ENCODE measurements at regions not wholly inside any gene's neighbourhood (a gene's known extent, or its start where the extent isn't known, plus 50 kb on each side); places are given as distances from the start of the nearest gene placed in this dataset.

DNA sequence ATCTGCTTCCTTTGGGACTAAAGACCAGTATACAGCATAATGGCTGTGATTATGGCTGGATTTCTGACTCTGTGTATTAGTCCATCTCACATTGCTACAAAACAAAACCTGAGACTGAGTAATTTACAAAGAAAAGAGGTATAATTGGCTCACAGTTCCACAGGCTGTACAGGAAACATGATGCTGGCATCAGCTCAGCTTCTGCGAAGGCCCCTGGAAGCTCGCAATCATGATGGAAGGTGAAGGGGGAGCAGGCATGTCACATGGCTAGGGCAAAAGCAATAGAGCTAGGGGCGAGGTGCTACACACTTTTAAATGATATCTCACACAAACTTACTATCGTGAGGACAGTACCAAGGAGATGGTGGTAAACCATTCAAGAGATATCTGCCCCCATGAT lies 68.0 kb upstream of the GADL1 start:
- TF ChIP-seq, protein P1, sequence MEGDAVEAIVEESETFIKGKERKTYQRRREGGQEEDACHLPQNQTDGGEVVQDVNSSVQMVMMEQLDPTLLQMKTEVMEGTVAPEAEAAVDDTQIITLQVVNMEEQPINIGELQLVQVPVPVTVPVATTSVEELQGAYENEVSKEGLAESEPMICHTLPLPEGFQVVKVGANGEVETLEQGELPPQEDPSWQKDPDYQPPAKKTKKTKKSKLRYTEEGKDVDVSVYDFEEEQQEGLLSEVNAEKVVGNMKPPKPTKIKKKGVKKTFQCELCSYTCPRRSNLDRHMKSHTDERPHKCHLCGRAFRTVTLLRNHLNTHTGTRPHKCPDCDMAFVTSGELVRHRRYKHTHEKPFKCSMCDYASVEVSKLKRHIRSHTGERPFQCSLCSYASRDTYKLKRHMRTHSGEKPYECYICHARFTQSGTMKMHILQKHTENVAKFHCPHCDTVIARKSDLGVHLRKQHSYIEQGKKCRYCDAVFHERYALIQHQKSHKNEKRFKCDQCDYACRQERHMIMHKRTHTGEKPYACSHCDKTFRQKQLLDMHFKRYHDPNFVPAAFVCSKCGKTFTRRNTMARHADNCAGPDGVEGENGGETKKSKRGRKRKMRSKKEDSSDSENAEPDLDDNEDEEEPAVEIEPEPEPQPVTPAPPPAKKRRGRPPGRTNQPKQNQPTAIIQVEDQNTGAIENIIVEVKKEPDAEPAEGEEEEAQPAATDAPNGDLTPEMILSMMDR (IDR thresholded peaks at IDR 0.05) = no peak
- TF ChIP-seq EZH2phosphoT487 (IDR thresholded peaks at IDR 0.05) (no peak), EZH2 (IDR thresholded peaks at IDR 0.05) (no peak)
- no peak for DNase-seq (ENCODE audit: low spot score)
- Histone ChIP-seq H3K27me3 (no peaks in the 10 kb centered on the region), H3K9ac (no peak overlapping the region), H3F3A (ENCODE audit: low read depth) (no peaks in the 10 kb centered on the region), H3K4me2 (no peak overlapping the region), H3K79me2 (ENCODE audit: low read depth) (no peaks in the 10 kb centered on the region), H3K27ac (no peak overlapping the region), H2AFZ (replicated peaks) (no peak overlapping the region), H3K4me3 (no peak overlapping the region), H3K4me1 (no peaks in the 10 kb centered on the region), H4K20me1 (ENCODE audit: low read depth) (no peaks in the 10 kb centered on the region), H3K9me3 (ENCODE audit: low read depth) (no peaks in the 10 kb centered on the region), H3K36me3 (no peaks in the 10 kb centered on the region)
- Mint-ChIP-seq H3K4me1 (no peaks in the 10 kb centered on the region), H3K36me3 (no peaks in the 10 kb centered on the region), H3K27ac (no peak overlapping the region), H3K9me3 (peaks cover 12% of the 10 kb centered on the region), H3K4me3 (no peak overlapping the region), H3K27me3 (ENCODE audit: insufficient read depth, low read depth) (peaks cover 5% of the 10 kb centered on the region)

- H3K4me3 Mint-ChIP-seq = no peak overlapping the region
- Histone ChIP-seq H3K4me3 (no peak overlapping the region), H3K27me3 (no peaks in the 10 kb centered on the region), H3K4me1 (no peaks in the 10 kb centered on the region), H2AFZ (replicated peaks) (no peak overlapping the region), H3K36me3 (no peaks in the 10 kb centered on the region), H4K20me1 (ENCODE audit: low read depth) (no peaks in the 10 kb centered on the region), H3K4me2 (no peak overlapping the region), H3K9ac (no peak overlapping the region), H3K79me2 (ENCODE audit: low read depth) (no peaks in the 10 kb centered on the region), H3F3A (ENCODE audit: low read depth) (no peaks in the 10 kb centered on the region), H3K27ac (no peak overlapping the region), H3K9me3 (ENCODE audit: low read depth) (no peaks in the 10 kb centered on the region)
- H3K27ac Mint-ChIP-seq = no peak overlapping the region
- H3K9me3 Mint-ChIP-seq = peaks cover 12% of the 10 kb centered on the region
- H3K4me1 Mint-ChIP-seq = no peaks in the 10 kb centered on the region
- TF ChIP-seq, protein P1 (IDR thresholded peaks at IDR 0.05) = no peak
- TF ChIP-seq EZH2phosphoT487 (IDR thresholded peaks at IDR 0.05) (no peak), EZH2 (IDR thresholded peaks at IDR 0.05) (no peak)
- DNase-seq (ENCODE audit: low spot score) = no peak
- no peaks in the 10 kb centered on the region for H3K36me3 Mint-ChIP-seq
- peaks cover 3% of the 10 kb centered on the region for H3K27me3 Mint-ChIP-seq (ENCODE audit: insufficient read depth, low read depth)
Measured at GRCh38 chr3:30963223-30963722, 68.8 kb upstream of the GADL1 start.

- peaks cover 3% of the 10 kb centered on the region for H3K27me3 Mint-ChIP-seq (ENCODE audit: insufficient read depth, low read depth)
- Histone ChIP-seq H3K27me3 (no peaks in the 10 kb centered on the region), H3K27ac (no peak overlapping the region), H3K4me1 (no peaks in the 10 kb centered on the region), H3K4me3 (no peak overlapping the region), H3K9me3 (ENCODE audit: low read depth) (no peaks in the 10 kb centered on the region), H3K36me3 (no peaks in the 10 kb centered on the region), H3K9ac (no peak overlapping the region), H3K4me2 (no peak overlapping the region), H2AFZ (replicated peaks) (no peak overlapping the region), H4K20me1 (ENCODE audit: low read depth) (no peaks in the 10 kb centered on the region), H3F3A (ENCODE audit: low read depth) (no peaks in the 10 kb centered on the region), H3K79me2 (ENCODE audit: low read depth) (no peaks in the 10 kb centered on the region)
- H3K36me3 Mint-ChIP-seq = no peaks in the 10 kb centered on the region
- H3K9me3 Mint-ChIP-seq = peaks cover 2% of the 10 kb centered on the region
- H3K4me3 Mint-ChIP-seq = no peak overlapping the region
- H3K4me1 Mint-ChIP-seq = no peaks in the 10 kb centered on the region
- no peak for TF ChIP-seq EZH2phosphoT487 (IDR thresholded peaks at IDR 0.05)
- no peak overlapping the region for H3K27ac Mint-ChIP-seq
- DNase-seq (ENCODE audit: low spot score) = no peak
Measured at GRCh38 chr3:30964612-30965011, 70.2 kb upstream of the GADL1 start.

- Histone ChIP-seq H2AFZ (replicated peaks) (no peak overlapping the region), H3K4me2 (no peak overlapping the region), H3K27me3 (no peaks in the 10 kb centered on the region), H3K4me1 (no peaks in the 10 kb centered on the region), H3K9me3 (ENCODE audit: low read depth) (no peaks in the 10 kb centered on the region), H3K79me2 (ENCODE audit: low read depth) (no peaks in the 10 kb centered on the region), H4K20me1 (ENCODE audit: low read depth) (no peaks in the 10 kb centered on the region), H3K36me3 (no peaks in the 10 kb centered on the region), H3K4me3 (no peak overlapping the region), H3F3A (ENCODE audit: low read depth) (no peaks in the 10 kb centered on the region), H3K9ac (no peak overlapping the region), H3K27ac (no peak overlapping the region)
- Mint-ChIP-seq H3K4me1 (no peaks in the 10 kb centered on the region), H3K27ac (no peak overlapping the region), H3K27me3 (ENCODE audit: insufficient read depth, low read depth) (peaks cover 3% of the 10 kb centered on the region), H3K4me3 (no peak overlapping the region), H3K9me3 (no peaks in the 10 kb centered on the region), H3K36me3 (no peaks in the 10 kb centered on the region)
- TF ChIP-seq EZH2phosphoT487 (IDR thresholded peaks at IDR 0.05) (no peak), EZH2 (IDR thresholded peaks at IDR 0.05) (no peak)
- TF ChIP-seq, protein P1 (IDR thresholded peaks at IDR 0.05) = no peak
- DNase-seq (ENCODE audit: low spot score) = no peak
Measured at GRCh38 chr3:30966896-30967295, 72.4 kb upstream of the GADL1 start.

Measured in neural progenitor cell (in vitro differentiated cells).